ENCODE measurements at regions not wholly inside any gene's neighbourhood (a gene's known extent, or its start where the extent isn't known, plus 50 kb on each side); places are given as distances from the start of the nearest gene placed in this dataset.

- TF ChIP-seq CTCF (conservative IDR thresholded peaks at IDR 0.05) (no peak), EZH2 (IDR thresholded peaks at IDR 0.05; ENCODE audit: low read depth) (no peak)
These were observed 170.8 kb downstream of the ATG4C start for GRCh38 chr1:62954758-62955157.
